WTC11 (cell line): ENCODE measurements at regions not wholly inside any gene's neighbourhood (a gene's known extent, or its start where the extent isn't known, plus 50 kb on each side); places are given as distances from the start of the nearest gene placed in this dataset.
A peak's percentile ranks its signal among the peaks of the same experiment; 100 is the strongest.

Source experiments
- ATAC-seq: fragments of 200-7000 bp; cut with Tn5 transposase; 2 replicates; pipeline ENCODE4 v1.10.0; 2021; ENCODE audit warnings: mild to moderate bottlenecking, moderate library complexity
- CTCF ChIA-PET: fragments of 300-600 bp; sonication (Branson Sonifier 250); formaldehyde crosslinking; loops from one replicate; lab custom pipeline; 2021; ENCODE audit warnings: antibody characterized with exemption; lab: Charles Lee
- POLR2A ChIA-PET: fragments of 350-600 bp; sonication (Branson Sonifier 250); formaldehyde crosslinking; loops from one replicate; lab custom pipeline; 2021; ENCODE audit warnings: antibody characterized with exemption; lab: Charles Lee
- DNase-seq: peaks from one replicate; pipeline ENCODE4 v3.0.0; 2021; ENCODE audit warnings: low spot score
- H3K27ac Mint-ChIP-seq: 2 replicates; pipeline ENCODE4 v1.8.0; 2021; ENCODE audit warnings: mixed read lengths
- H3K27me3 Mint-ChIP-seq: 2 replicates; pipeline ENCODE4 v1.8.0; 2021; ENCODE audit warnings: low read depth, mild to moderate bottlenecking, moderate library complexity, mixed read lengths
- H3K36me3 Mint-ChIP-seq: 2 replicates; pipeline ENCODE4 v1.8.0; 2021; ENCODE audit warnings: mixed read lengths
- H3K4me1 Mint-ChIP-seq: 2 replicates; pipeline ENCODE4 v1.8.0; 2022; ENCODE audit warnings: mixed read lengths
- H3K4me3 Mint-ChIP-seq: 2 replicates; pipeline ENCODE4 v1.8.0; 2021; ENCODE audit warnings: mild to moderate bottlenecking, moderate library complexity, mixed read lengths
- H3K9me3 Mint-ChIP-seq: 2 replicates; pipeline ENCODE4 v1.8.0; 2021; ENCODE audit warnings: mixed read lengths
- ELF4 ChIP-seq: sonication (generic); formaldehyde crosslinking; IDR thresholded peaks from 2 replicates; pipeline ENCODE4 v1.8.1; 2022; ENCODE audit warnings: low read depth, mild to moderate bottlenecking, moderate library complexity, missing genetic modification reagents
- MYBL2 ChIP-seq: sonication (generic); formaldehyde crosslinking; IDR thresholded peaks from 2 replicates; pipeline ENCODE4 v1.8.1; 2023; ENCODE audit warnings: mild to moderate bottlenecking, moderate library complexity, missing genetic modification reagents
- NFATC4 ChIP-seq: fragments of 250-450 bp; sonication (Bioruptor Pico); IDR thresholded peaks from 2 replicates; pipeline ENCODE4 v1.9.0; 2021; ENCODE audit warnings: mild to moderate bottlenecking
- OVOL2 ChIP-seq: fragments of 250-450 bp; sonication (Bioruptor Pico); IDR thresholded peaks from 2 replicates; pipeline ENCODE4 v1.9.0; 2021; ENCODE audit warnings: mild to moderate bottlenecking, borderline replicate concordance
- PRRX2 ChIP-seq: fragments of 250-450 bp; sonication (Bioruptor Pico); IDR thresholded peaks from 2 replicates; pipeline ENCODE4 v1.8.0; 2021; ENCODE audit warnings: mild to moderate bottlenecking
- ZNF317 ChIP-seq: sonication (generic); formaldehyde crosslinking; IDR thresholded peaks from 2 replicates; pipeline ENCODE4 v1.8.1; 2023; ENCODE audit warnings: low read depth, mild to moderate bottlenecking, moderate library complexity, missing genetic modification reagents, borderline replicate concordance
- ZNF416 ChIP-seq: fragments of 250-450 bp; sonication (Bioruptor Pico); IDR thresholded peaks from 2 replicates; pipeline ENCODE4 v1.9.0; 2021; ENCODE audit warnings: mild to moderate bottlenecking, inconsistent platforms
- ZNF671 ChIP-seq: fragments of 250-450 bp; sonication (Bioruptor Pico); IDR thresholded peaks from 2 replicates; pipeline ENCODE4 v1.8.0; 2021; ENCODE audit warnings: mild to moderate bottlenecking
- TF ChIP-seq, protein P1 (sequence below): sonication (generic); formaldehyde crosslinking; IDR thresholded peaks from 2 replicates; pipeline ENCODE4 v1.8.1; 2022; ENCODE audit warnings: low read depth, mild to moderate bottlenecking, moderate library complexity, missing genetic modification reagents, borderline replicate concordance
- TF ChIP-seq, protein P2 (sequence below): sonication (generic); formaldehyde crosslinking; conservative IDR thresholded peaks from 2 replicates; pipeline ENCODE4 v1.8.1; 2022; ENCODE audit warnings: mild to moderate bottlenecking, missing genetic modification reagents
- TF ChIP-seq, protein P3 (sequence below): sonication (generic); formaldehyde crosslinking; IDR thresholded peaks from 2 replicates; pipeline ENCODE4 v1.8.1; 2022; ENCODE audit warnings: low read depth, missing genetic modification reagents, borderline replicate concordance
- TF ChIP-seq, protein P4 (sequence below): sonication (generic); formaldehyde crosslinking; IDR thresholded peaks from 2 replicates; pipeline ENCODE4 v1.8.0; 2022; ENCODE audit warnings: missing genetic modification reagents
- TF ChIP-seq, protein P5 (sequence below): sonication (generic); formaldehyde crosslinking; conservative IDR thresholded peaks from 2 replicates; pipeline ENCODE4 v1.8.1; 2023; ENCODE audit warnings: mild to moderate bottlenecking, low read depth, missing genetic modification reagents, moderate library complexity
- TF ChIP-seq, protein P6 (sequence below): fragments of 250-450 bp; sonication (Bioruptor Pico); IDR thresholded peaks from 2 replicates; pipeline ENCODE4 v2.1.2; 2022; ENCODE audit warnings: mild to moderate bottlenecking, moderate library complexity

DNA sequence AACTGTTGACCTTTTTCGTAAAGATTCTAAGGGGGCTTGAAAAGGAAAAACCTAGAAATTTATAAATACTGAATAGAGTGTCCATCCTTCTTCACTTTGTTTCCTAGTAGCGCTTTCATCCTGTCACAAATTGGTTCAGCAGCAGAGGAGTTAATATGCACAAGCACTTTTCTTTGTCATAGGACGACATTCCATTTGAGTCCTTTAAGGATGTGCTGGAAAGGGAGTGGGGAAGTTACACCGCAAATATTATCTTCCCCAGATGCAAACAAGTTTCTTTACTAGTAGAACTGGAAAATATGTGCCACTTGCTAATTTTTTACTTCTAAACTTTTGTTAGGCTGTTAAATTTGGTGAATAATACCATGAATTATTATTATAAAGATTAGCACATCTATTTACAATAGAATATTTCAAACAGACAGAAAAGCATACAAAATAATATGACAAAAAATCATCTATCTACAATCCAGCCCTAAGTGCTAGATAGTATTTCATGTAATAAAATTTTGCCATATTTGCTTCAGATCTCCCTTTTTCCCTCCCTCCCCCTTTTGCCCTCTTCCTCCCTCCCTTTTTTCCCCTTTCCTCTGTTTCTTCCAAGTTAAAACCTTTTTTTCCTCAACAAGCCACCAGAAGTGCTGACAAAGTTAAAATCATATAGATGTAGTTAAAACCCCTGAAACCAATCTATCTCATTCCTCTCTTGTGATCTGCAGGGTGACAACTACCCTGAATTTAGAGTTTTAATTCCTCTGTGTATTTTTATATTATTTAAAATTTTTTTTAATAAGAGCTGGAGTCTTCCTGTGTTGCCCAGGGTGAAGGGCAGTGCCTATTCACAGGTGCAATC is 50.5 kb upstream of the MAP4K3 start:
- peaks cover 5% of the 10 kb centered on the region; the same call in 1 of the 2 replicates for H3K36me3 Mint-ChIP-seq
- peak overlapping the region; percentile 6; the same call in 1 of the 2 replicates for H3K27ac Mint-ChIP-seq
- CTCF ChIA-PET = no interaction called here
- H3K27me3 Mint-ChIP-seq = no peaks in the 10 kb centered on the region
- H3K4me1 Mint-ChIP-seq = peaks cover 57% of the 10 kb centered on the region
- H3K9me3 Mint-ChIP-seq = no peaks in the 10 kb centered on the region; the same call in 1 of the 2 replicates
- no peak for ATAC-seq
- TF ChIP-seq ZNF416 (CRISPR knock-in tag) (no peak), ZNF671 (CRISPR knock-in tag) (no peak), NFATC4 (CRISPR knock-in tag) (no peak), OVOL2 (no peak), ZNF317 (CRISPR knock-in tag) (no peak), PRRX2 (CRISPR knock-in tag) (no peak), ELF4 (CRISPR knock-in tag) (no peak), MYBL2 (CRISPR knock-in tag) (no peak)
- TF ChIP-seq, protein P1, sequence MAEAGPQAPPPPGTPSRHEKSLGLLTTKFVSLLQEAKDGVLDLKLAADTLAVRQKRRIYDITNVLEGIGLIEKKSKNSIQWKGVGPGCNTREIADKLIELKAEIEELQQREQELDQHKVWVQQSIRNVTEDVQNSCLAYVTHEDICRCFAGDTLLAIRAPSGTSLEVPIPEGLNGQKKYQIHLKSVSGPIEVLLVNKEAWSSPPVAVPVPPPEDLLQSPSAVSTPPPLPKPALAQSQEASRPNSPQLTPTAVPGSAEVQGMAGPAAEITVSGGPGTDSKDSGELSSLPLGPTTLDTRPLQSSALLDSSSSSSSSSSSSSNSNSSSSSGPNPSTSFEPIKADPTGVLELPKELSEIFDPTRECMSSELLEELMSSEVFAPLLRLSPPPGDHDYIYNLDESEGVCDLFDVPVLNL (CRISPR knock-in tag) = no peak
- TF ChIP-seq, protein P2, sequence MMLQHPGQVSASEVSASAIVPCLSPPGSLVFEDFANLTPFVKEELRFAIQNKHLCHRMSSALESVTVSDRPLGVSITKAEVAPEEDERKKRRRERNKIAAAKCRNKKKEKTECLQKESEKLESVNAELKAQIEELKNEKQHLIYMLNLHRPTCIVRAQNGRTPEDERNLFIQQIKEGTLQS (CRISPR knock-in tag) = no peak
- TF ChIP-seq, protein P3, sequence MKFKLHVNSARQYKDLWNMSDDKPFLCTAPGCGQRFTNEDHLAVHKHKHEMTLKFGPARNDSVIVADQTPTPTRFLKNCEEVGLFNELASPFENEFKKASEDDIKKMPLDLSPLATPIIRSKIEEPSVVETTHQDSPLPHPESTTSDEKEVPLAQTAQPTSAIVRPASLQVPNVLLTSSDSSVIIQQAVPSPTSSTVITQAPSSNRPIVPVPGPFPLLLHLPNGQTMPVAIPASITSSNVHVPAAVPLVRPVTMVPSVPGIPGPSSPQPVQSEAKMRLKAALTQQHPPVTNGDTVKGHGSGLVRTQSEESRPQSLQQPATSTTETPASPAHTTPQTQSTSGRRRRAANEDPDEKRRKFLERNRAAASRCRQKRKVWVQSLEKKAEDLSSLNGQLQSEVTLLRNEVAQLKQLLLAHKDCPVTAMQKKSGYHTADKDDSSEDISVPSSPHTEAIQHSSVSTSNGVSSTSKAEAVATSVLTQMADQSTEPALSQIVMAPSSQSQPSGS (CRISPR knock-in tag) = no peak
- TF ChIP-seq, protein P4, sequence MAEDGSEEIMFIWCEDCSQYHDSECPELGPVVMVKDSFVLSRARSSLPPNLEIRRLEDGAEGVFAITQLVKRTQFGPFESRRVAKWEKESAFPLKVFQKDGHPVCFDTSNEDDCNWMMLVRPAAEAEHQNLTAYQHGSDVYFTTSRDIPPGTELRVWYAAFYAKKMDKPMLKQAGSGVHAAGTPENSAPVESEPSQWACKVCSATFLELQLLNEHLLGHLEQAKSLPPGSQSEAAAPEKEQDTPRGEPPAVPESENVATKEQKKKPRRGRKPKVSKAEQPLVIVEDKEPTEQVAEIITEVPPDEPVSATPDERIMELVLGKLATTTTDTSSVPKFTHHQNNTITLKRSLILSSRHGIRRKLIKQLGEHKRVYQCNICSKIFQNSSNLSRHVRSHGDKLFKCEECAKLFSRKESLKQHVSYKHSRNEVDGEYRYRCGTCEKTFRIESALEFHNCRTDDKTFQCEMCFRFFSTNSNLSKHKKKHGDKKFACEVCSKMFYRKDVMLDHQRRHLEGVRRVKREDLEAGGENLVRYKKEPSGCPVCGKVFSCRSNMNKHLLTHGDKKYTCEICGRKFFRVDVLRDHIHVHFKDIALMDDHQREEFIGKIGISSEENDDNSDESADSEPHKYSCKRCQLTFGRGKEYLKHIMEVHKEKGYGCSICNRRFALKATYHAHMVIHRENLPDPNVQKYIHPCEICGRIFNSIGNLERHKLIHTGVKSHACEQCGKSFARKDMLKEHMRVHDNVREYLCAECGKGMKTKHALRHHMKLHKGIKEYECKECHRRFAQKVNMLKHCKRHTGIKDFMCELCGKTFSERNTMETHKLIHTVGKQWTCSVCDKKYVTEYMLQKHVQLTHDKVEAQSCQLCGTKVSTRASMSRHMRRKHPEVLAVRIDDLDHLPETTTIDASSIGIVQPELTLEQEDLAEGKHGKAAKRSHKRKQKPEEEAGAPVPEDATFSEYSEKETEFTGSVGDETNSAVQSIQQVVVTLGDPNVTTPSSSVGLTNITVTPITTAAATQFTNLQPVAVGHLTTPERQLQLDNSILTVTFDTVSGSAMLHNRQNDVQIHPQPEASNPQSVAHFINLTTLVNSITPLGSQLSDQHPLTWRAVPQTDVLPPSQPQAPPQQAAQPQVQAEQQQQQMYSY (CRISPR knock-in tag) = no peak
- TF ChIP-seq, protein P5, sequence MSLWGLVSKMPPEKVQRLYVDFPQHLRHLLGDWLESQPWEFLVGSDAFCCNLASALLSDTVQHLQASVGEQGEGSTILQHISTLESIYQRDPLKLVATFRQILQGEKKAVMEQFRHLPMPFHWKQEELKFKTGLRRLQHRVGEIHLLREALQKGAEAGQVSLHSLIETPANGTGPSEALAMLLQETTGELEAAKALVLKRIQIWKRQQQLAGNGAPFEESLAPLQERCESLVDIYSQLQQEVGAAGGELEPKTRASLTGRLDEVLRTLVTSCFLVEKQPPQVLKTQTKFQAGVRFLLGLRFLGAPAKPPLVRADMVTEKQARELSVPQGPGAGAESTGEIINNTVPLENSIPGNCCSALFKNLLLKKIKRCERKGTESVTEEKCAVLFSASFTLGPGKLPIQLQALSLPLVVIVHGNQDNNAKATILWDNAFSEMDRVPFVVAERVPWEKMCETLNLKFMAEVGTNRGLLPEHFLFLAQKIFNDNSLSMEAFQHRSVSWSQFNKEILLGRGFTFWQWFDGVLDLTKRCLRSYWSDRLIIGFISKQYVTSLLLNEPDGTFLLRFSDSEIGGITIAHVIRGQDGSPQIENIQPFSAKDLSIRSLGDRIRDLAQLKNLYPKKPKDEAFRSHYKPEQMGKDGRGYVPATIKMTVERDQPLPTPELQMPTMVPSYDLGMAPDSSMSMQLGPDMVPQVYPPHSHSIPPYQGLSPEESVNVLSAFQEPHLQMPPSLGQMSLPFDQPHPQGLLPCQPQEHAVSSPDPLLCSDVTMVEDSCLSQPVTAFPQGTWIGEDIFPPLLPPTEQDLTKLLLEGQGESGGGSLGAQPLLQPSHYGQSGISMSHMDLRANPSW (CRISPR knock-in tag) = no peak
- TF ChIP-seq, protein P6, sequence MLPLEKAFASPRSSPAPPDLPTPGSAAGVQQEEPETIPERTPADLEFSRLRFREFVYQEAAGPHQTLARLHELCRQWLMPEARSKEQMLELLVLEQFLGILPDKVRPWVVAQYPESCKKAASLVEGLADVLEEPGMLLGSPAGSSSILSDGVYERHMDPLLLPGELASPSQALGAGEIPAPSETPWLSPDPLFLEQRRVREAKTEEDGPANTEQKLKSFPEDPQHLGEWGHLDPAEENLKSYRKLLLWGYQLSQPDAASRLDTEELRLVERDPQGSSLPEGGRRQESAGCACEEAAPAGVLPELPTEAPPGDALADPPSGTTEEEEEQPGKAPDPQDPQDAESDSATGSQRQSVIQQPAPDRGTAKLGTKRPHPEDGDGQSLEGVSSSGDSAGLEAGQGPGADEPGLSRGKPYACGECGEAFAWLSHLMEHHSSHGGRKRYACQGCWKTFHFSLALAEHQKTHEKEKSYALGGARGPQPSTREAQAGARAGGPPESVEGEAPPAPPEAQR (CRISPR knock-in tag) = no peak
- no peak overlapping the region for H3K4me3 Mint-ChIP-seq
- POLR2A ChIA-PET = no interaction called here
- no peak for DNase-seq
